Skeletal muscle satellite cell (primary cell): ENCODE measurements at regions not wholly inside any gene's neighbourhood (a gene's known extent, or its start where the extent isn't known, plus 50 kb on each side); places are given as distances from the start of the nearest gene placed in this dataset.

Experiments
- H3K27me3 ChIP-seq: 2 replicates; pipeline ENCODE4 v1.7.0; 2013; ENCODE audit warnings: low read length; ENCODE audit not compliant: control insufficient read depth, insufficient read depth
- H3K36me3 ChIP-seq: 2 replicates; pipeline ENCODE4 v1.7.0; 2013; ENCODE audit warnings: mild to moderate bottlenecking, control low read depth, low read length; ENCODE audit not compliant: insufficient read depth
- H3K4me1 ChIP-seq: 2 replicates; pipeline ENCODE4 v1.7.0; 2013; ENCODE audit warnings: low read length; ENCODE audit not compliant: control insufficient read depth, insufficient read depth
- H3K4me2 ChIP-seq: 2 replicates; pipeline ENCODE4 v1.7.0; 2013; ENCODE audit warnings: mild to moderate bottlenecking, low read length
- H3K4me3 ChIP-seq: 2 replicates; pipeline ENCODE4 v1.7.0; 2013; ENCODE audit warnings: low read length
- H3K9ac ChIP-seq: 2 replicates; pipeline ENCODE4 v1.7.0; 2013; ENCODE audit warnings: mild to moderate bottlenecking, low read depth, low read length, moderate library complexity
- H3K9me3 ChIP-seq: replicated peaks from 2 replicates; pipeline ENCODE4 v1.7.0; 2013; ENCODE audit warnings: mild to moderate bottlenecking, control low read depth, low read length

- Histone ChIP-seq H3K27me3 (no peaks in the 10 kb centered on the region), H3K36me3 (no peaks in the 10 kb centered on the region), H3K9me3 (no peaks in the 10 kb centered on the region), H3K4me2 (no peak overlapping the region), H3K4me3 (no peak overlapping the region), H3K4me1 (no peaks in the 10 kb centered on the region), H3K9ac (no peak overlapping the region)
Observed at GRCh38 chr4:100278567-100278966, 88.3 kb upstream of the DDIT4L start.

GRCh38 chr4:100269446-100269845 is 79.2 kb upstream of the DDIT4L start:
- Histone ChIP-seq H3K36me3 (no peaks in the 10 kb centered on the region), H3K9me3 (no peaks in the 10 kb centered on the region), H3K27me3 (no peaks in the 10 kb centered on the region), H3K4me1 (no peaks in the 10 kb centered on the region), H3K9ac (no peak overlapping the region), H3K4me3 (no peak overlapping the region), H3K4me2 (no peak overlapping the region)

GRCh38 chr4:100268789-100269188 is 78.5 kb upstream of the DDIT4L start:
- Histone ChIP-seq H3K27me3 (no peaks in the 10 kb centered on the region), H3K9ac (no peak overlapping the region), H3K36me3 (no peaks in the 10 kb centered on the region), H3K9me3 (no peaks in the 10 kb centered on the region), H3K4me2 (no peak overlapping the region), H3K4me3 (no peak overlapping the region), H3K4me1 (no peaks in the 10 kb centered on the region)

- no peak overlapping the region for H3K4me2 ChIP-seq
- no peaks in the 10 kb centered on the region for H3K4me1 ChIP-seq
- H3K4me3 ChIP-seq, result no peak overlapping the region
- H3K27me3 ChIP-seq, result no peaks in the 10 kb centered on the region
- no peak overlapping the region for H3K9ac ChIP-seq
- no peaks in the 10 kb centered on the region for H3K9me3 ChIP-seq
- no peaks in the 10 kb centered on the region for H3K36me3 ChIP-seq
Observed at GRCh38 chr4:100261346-100261745, 71.1 kb upstream of the DDIT4L start.

GRCh38 chr4:100258675-100259074 is 68.4 kb upstream of the DDIT4L start:
- Histone ChIP-seq H3K4me3 (no peak overlapping the region), H3K4me1 (no peaks in the 10 kb centered on the region), H3K27me3 (no peaks in the 10 kb centered on the region), H3K36me3 (no peaks in the 10 kb centered on the region), H3K9me3 (no peaks in the 10 kb centered on the region), H3K9ac (no peak overlapping the region), H3K4me2 (no peak overlapping the region)

- no peaks in the 10 kb centered on the region for H3K9me3 ChIP-seq
- H3K9ac ChIP-seq, result no peak overlapping the region
- no peaks in the 10 kb centered on the region for H3K4me1 ChIP-seq
- H3K27me3 ChIP-seq, result no peaks in the 10 kb centered on the region
- no peaks in the 10 kb centered on the region for H3K36me3 ChIP-seq
- H3K4me2 ChIP-seq, result no peak overlapping the region
- H3K4me3 ChIP-seq, result no peak overlapping the region
Observed at GRCh38 chr4:100257567-100257966, 67.3 kb upstream of the DDIT4L start.

- Histone ChIP-seq H3K9ac (no peak overlapping the region), H3K36me3 (no peaks in the 10 kb centered on the region), H3K27me3 (no peaks in the 10 kb centered on the region), H3K4me1 (no peaks in the 10 kb centered on the region), H3K4me3 (no peak overlapping the region), H3K9me3 (no peaks in the 10 kb centered on the region), H3K4me2 (no peak overlapping the region)
Observed at GRCh38 chr4:100254237-100254636, 64.0 kb upstream of the DDIT4L start.

- Histone ChIP-seq H3K36me3 (no peaks in the 10 kb centered on the region), H3K4me3 (no peak overlapping the region), H3K4me2 (no peak overlapping the region), H3K9ac (no peak overlapping the region), H3K4me1 (no peaks in the 10 kb centered on the region), H3K9me3 (no peaks in the 10 kb centered on the region), H3K27me3 (no peaks in the 10 kb centered on the region)
Observed at GRCh38 chr4:100248476-100248875, 58.2 kb upstream of the DDIT4L start.

GRCh38 chr4:100246697-100247096 is 56.4 kb upstream of the DDIT4L start:
- H3K4me3 ChIP-seq, result no peak overlapping the region
- no peaks in the 10 kb centered on the region for H3K9me3 ChIP-seq
- no peak overlapping the region for H3K4me2 ChIP-seq
- H3K27me3 ChIP-seq, result no peaks in the 10 kb centered on the region
- H3K36me3 ChIP-seq, result no peaks in the 10 kb centered on the region
- H3K9ac ChIP-seq, result no peak overlapping the region
- no peaks in the 10 kb centered on the region for H3K4me1 ChIP-seq

- no peaks in the 10 kb centered on the region for H3K4me1 ChIP-seq
- H3K9ac ChIP-seq, result no peak overlapping the region
- H3K4me3 ChIP-seq, result no peak overlapping the region
- H3K4me2 ChIP-seq, result no peak overlapping the region
- H3K27me3 ChIP-seq, result no peaks in the 10 kb centered on the region
- H3K9me3 ChIP-seq, result no peaks in the 10 kb centered on the region
- no peaks in the 10 kb centered on the region for H3K36me3 ChIP-seq
Observed at GRCh38 chr4:100244347-100244746, 54.1 kb upstream of the DDIT4L start.
